HCT116 (cell line): ENCODE measurements at regions not wholly inside any gene's neighbourhood (a gene's known extent, or its start where the extent isn't known, plus 50 kb on each side); places are given as distances from the start of the nearest gene placed in this dataset.

ENCODE experiments used
- ATAC-seq: fragments of 200-7000 bp; cut with Tn5 transposase; 2 replicates; pipeline ENCODE4 v1.9.1; 2020; ENCODE audit warnings: mild to moderate bottlenecking, moderate library complexity
- BruUV-seq: library from RNA; stranded (reverse); fragments of 400-500 nt; replicated peaks from 2 replicates; lab custom pipeline; 2021; lab: Mats Ljungman, UMichigan
- CTCF ChIA-PET: fragments of 300-600 bp; sonication (Branson Sonifier 250); formaldehyde crosslinking; loops from one replicate; lab custom pipeline; 2021; ENCODE audit warnings: antibody characterized with exemption; lab: Charles Lee
- POLR2A ChIA-PET: fragments of 300-600, 350-600 bp; sonication (Branson Sonifier 250); formaldehyde crosslinking; loops from one replicate; lab custom pipeline; 2021; ENCODE audit warnings: antibody characterized with exemption; lab: Charles Lee
- RAD21 ChIA-PET, 2 experiments: fragments of 300-600 bp; sonication (Branson Sonifier 250); formaldehyde crosslinking; loops; one replicate each; lab custom pipeline; 2023; ENCODE audit warnings: low total read pairs in 2 of 2; ENCODE audit not compliant: uncharacterized antibody in 2 of 2, unreplicated experiment in 2 of 2, low non-redundant PET in 1 of 2; lab: Charles Lee
- DNase-seq: peaks from one replicate; pipeline ENCODE4 v3.0.0-alpha.2; 2010; ENCODE audit warnings: low read depth, low spot score
- H2AFZ ChIP-seq: fragments of 200-600 bp; shearing (Covaris generic), sonication (generic); 2 replicates; pipeline ENCODE4 v1.6.1; 2017; ENCODE audit warnings: low read depth, mixed run types, mixed read lengths, antibody characterized with exemption, low read length; ENCODE audit not compliant: poor library complexity, severe bottlenecking
- H3K27ac ChIP-seq: 2 replicates; pipeline ENCODE4 v1.5.1; 2012; ENCODE audit warnings: low read depth, low read length
- H3K27me3 ChIP-seq: fragments of 200-600 bp; sonication (generic); 2 replicates; pipeline ENCODE4 v1.6.1; 2016; ENCODE audit warnings: mixed run types, low read length, mixed read lengths; ENCODE audit not compliant: insufficient read depth
- H3K36me3 ChIP-seq, 2 experiments: fragments of 200-500 bp in 1 of 2; fragments of 200-600 bp in 1 of 2; sonication (Bioruptor generic) in 1 of 2; sonication (generic) in 1 of 2; 2 replicates each; pipeline versions ENCODE4 v1.5.1 to v1.6.1; 2014 to 2016; ENCODE audit warnings: low read length in 2 of 2, inconsistent platforms in 1 of 2, mixed read lengths in 1 of 2, mixed run types in 1 of 2; ENCODE audit not compliant: insufficient read depth in 2 of 2, control insufficient read depth in 1 of 2
- H3K4me1 ChIP-seq, 2 experiments: fragments of 200-600 bp in 1 of 2; sonication (generic) in 1 of 2; 2 replicates each; pipeline versions ENCODE4 v1.5.1 to v1.6.1; 2012 to 2017; ENCODE audit warnings: low read length in 2 of 2, inconsistent platforms in 1 of 2, mild to moderate bottlenecking in 1 of 2, mixed read lengths in 1 of 2, mixed run types in 1 of 2, moderate library complexity in 1 of 2; ENCODE audit not compliant: insufficient read depth in 2 of 2, control insufficient read depth in 1 of 2
- H3K4me2 ChIP-seq: fragments of 200-600 bp; sonication (generic); 2 replicates; pipeline ENCODE4 v1.6.1; 2017; ENCODE audit warnings: mixed run types, low read length, mixed read lengths
- H3K4me3 ChIP-seq, 2 experiments: fragments of 200-600 bp in 1 of 2; sonication (generic) in 1 of 2; replicated peaks in 1 of 2; 2 replicates each; pipeline ENCODE4 v1.5.1; 2011 to 2016; ENCODE audit warnings: low read length in 2 of 2, control low read depth in 1 of 2, low read depth in 1 of 2, mild to moderate bottlenecking in 1 of 2, mixed read lengths in 1 of 2, mixed run types in 1 of 2
- H3K79me2 ChIP-seq: fragments of 200-600 bp; sonication (generic); 2 replicates; pipeline ENCODE4 v1.6.1; 2017; ENCODE audit warnings: mild to moderate bottlenecking, mixed run types, low read length, moderate library complexity, mixed read lengths; ENCODE audit not compliant: insufficient read depth
- H3K9ac ChIP-seq: fragments of 200-600 bp; sonication (generic); 2 replicates; pipeline ENCODE4 v1.6.1; 2016; ENCODE audit warnings: low read length, mixed read lengths
- H3K9me2 ChIP-seq: fragments of 200-600 bp; sonication (generic), shearing (Covaris generic); 2 replicates; pipeline ENCODE4 v1.6.1; 2017; ENCODE audit warnings: mixed run types, mild to moderate bottlenecking, moderate library complexity; ENCODE audit not compliant: insufficient read depth
- H3K9me3 ChIP-seq, 2 experiments: fragments of 200-500 bp in 1 of 2; fragments of 200-600 bp in 1 of 2; sonication (Bioruptor generic) in 1 of 2; sonication (generic) in 1 of 2; 2 replicates each; pipeline ENCODE4 v1.6.1; 2014 to 2017; ENCODE audit warnings: low read length in 2 of 2, mixed read lengths in 2 of 2, inconsistent platforms in 1 of 2, low read depth in 1 of 2, mild to moderate bottlenecking in 1 of 2, mixed run types in 1 of 2, moderate library complexity in 1 of 2; ENCODE audit not compliant: control insufficient read depth in 1 of 2, insufficient read depth in 1 of 2
- H4K20me1 ChIP-seq: fragments of 200-600 bp; sonication (generic), shearing (Covaris generic); 2 replicates; pipeline ENCODE4 v1.6.1; 2017; ENCODE audit warnings: mixed run types, mild to moderate bottlenecking, moderate library complexity; ENCODE audit not compliant: insufficient read depth
- CBX3 ChIP-seq: IDR thresholded peaks from 2 replicates; pipeline ENCODE4 v1.6.1; 2012; ENCODE audit warnings: low read depth
- CEBPB ChIP-seq: IDR thresholded peaks from 2 replicates; pipeline ENCODE4 v1.6.1; 2012; ENCODE audit warnings: low read depth
- CTCF ChIP-seq, 3 experiments: fragments of 200-600 bp in 1 of 3; sonication (generic) in 1 of 3; IDR thresholded peaks in 2 of 3; conservative IDR thresholded peaks in 1 of 3; 2 replicates each; pipeline ENCODE4 v1.5.1; 2012 to 2017; ENCODE audit warnings: low read depth in 2 of 3, low read length in 2 of 3, antibody characterized with exemption in 1 of 3, borderline replicate concordance in 1 of 3, control low read depth in 1 of 3, mild to moderate bottlenecking in 1 of 3, mixed read lengths in 1 of 3, mixed run types in 1 of 3, moderate library complexity in 1 of 3; ENCODE audit not compliant: insufficient read depth in 1 of 3
- EZH2 ChIP-seq: fragments of 200-600 bp; sonication (generic); IDR thresholded peaks from 2 replicates; pipeline ENCODE4 v1.6.1; 2017; ENCODE audit warnings: antibody characterized with exemption, mixed run types
- JUND ChIP-seq: IDR thresholded peaks from 2 replicates; pipeline ENCODE4 v1.6.1; 2012
- MAX ChIP-seq: IDR thresholded peaks from 2 replicates; pipeline ENCODE4 v1.6.1; 2012
- REST ChIP-seq: IDR thresholded peaks from 2 replicates; pipeline ENCODE4 v1.6.1; 2012; ENCODE audit warnings: low read depth
- SIN3A ChIP-seq: IDR thresholded peaks from 2 replicates; pipeline ENCODE4 v1.6.1; 2012; ENCODE audit warnings: low read depth
- ZFX ChIP-seq: fragments of 450-650 bp; IDR thresholded peaks from 2 replicates; pipeline ENCODE4 v1.6.1; 2017
- intact Hi-C: fragments of 100-400 bp; cut with micrococcal nuclease; formaldehyde crosslinking; loops from 2 replicates; pipeline ENCODE4 v1.10.0; 2022

- no peak for TF ChIP-seq REST
- TF ChIP-seq ZFX, result no peak
- TF ChIP-seq SIN3A, result no peak
- TF ChIP-seq EZH2, result no peak
- no peak for TF ChIP-seq CBX3
- TF ChIP-seq CEBPB, result no peak
- TF ChIP-seq CTCF (IDR thresholded peaks at IDR 0.05 in 2 of 3, conservative IDR thresholded peaks at IDR 0.05 in 1 of 3; ENCODE audit: borderline replicate concordance in 1 of 3, insufficient read depth in 1 of 3, low read depth in 2 of 3, low read length in 2 of 3), result no peak
- no peak for TF ChIP-seq JUND
- no peak for TF ChIP-seq MAX
- TF ChIP-seq, all 23 proteins: peak for 0
Observed at GRCh38 chr10:62538606-62539005, 164.4 kb downstream of the ZNF365 start (continued).

GRCh38 chr10:62540389-62540788 is 166.2 kb downstream of the ZNF365 start:
- no peaks in the 10 kb centered on the region for H3K4me1 ChIP-seq
- no peaks in the 10 kb centered on the region for H3K79me2 ChIP-seq
- BruUV-seq, result no TSS peak
- no peaks in the 10 kb centered on the region for H3K27me3 ChIP-seq
- ChIA-PET CTCF (no interaction called here), RAD21 (no interaction called here), POLR2A (no interaction called here)
- H4K20me1 ChIP-seq, result no peaks in the 10 kb centered on the region
- H3K9ac ChIP-seq, result no peak overlapping the region
- DNase-seq, result no peak
- H3K36me3 ChIP-seq, result no peaks in the 10 kb centered on the region
- H3K9me3 ChIP-seq, result no peaks in the 10 kb centered on the region
- intact Hi-C loops, result no loop called here
- H3K4me2 ChIP-seq, result no peak overlapping the region
- no peak for ATAC-seq
- no peak overlapping the region for H3K27ac ChIP-seq
- no peak overlapping the region for H3K4me3 ChIP-seq
- no peak overlapping the region for H2AFZ ChIP-seq
- no peaks in the 10 kb centered on the region for H3K9me2 ChIP-seq
- TF ChIP-seq REST (no peak), CBX3 (no peak)
